ENCODE measurements at regions not wholly inside any gene's neighbourhood (a gene's known extent, or its start where the extent isn't known, plus 50 kb on each side); places are given as distances from the start of the nearest gene placed in this dataset.

DNA sequence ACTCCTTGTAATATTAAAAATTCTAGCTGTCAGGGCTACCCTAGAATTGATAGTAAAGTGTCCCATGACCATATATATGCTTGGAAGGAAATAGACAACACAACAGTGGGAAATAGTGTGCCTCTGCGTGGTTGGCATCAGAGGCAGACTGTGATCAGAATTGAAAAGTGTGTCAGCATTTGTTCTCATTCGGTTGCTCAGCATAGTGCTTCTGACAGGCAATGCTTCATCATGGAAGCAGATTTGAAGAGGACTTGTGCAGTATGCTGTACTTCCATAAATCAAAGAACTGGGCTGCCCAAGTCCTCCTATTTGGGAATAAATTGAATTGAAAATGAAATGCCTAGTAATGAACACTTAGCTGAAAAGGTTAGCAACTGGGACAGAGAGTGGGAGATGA lies 435.7 kb downstream of the DIPK2A start:
- no peak overlapping the region for H3K4me3 Mint-ChIP-seq
- H3K4me1 Mint-ChIP-seq = no peaks in the 10 kb centered on the region
- no peaks in the 10 kb centered on the region for H3K27me3 Mint-ChIP-seq
- ATAC-seq (ENCODE audit: low read depth) = no peak
- H3K36me3 Mint-ChIP-seq (ENCODE audit: low read depth) = no peaks in the 10 kb centered on the region
- POLR2A ChIA-PET = no interaction called here
- intact Hi-C loops (cut with micrococcal nuclease) = no loop called here
- CTCF ChIA-PET = no interaction called here
- no peak overlapping the region for H3K27ac Mint-ChIP-seq
- TF ChIP-seq, protein P1, sequence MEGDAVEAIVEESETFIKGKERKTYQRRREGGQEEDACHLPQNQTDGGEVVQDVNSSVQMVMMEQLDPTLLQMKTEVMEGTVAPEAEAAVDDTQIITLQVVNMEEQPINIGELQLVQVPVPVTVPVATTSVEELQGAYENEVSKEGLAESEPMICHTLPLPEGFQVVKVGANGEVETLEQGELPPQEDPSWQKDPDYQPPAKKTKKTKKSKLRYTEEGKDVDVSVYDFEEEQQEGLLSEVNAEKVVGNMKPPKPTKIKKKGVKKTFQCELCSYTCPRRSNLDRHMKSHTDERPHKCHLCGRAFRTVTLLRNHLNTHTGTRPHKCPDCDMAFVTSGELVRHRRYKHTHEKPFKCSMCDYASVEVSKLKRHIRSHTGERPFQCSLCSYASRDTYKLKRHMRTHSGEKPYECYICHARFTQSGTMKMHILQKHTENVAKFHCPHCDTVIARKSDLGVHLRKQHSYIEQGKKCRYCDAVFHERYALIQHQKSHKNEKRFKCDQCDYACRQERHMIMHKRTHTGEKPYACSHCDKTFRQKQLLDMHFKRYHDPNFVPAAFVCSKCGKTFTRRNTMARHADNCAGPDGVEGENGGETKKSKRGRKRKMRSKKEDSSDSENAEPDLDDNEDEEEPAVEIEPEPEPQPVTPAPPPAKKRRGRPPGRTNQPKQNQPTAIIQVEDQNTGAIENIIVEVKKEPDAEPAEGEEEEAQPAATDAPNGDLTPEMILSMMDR (IDR thresholded peaks at IDR 0.05) = no peak
- DNase-seq = no peak
- H3K9me3 Mint-ChIP-seq = peaks cover 2% of the 10 kb centered on the region

DNA sequence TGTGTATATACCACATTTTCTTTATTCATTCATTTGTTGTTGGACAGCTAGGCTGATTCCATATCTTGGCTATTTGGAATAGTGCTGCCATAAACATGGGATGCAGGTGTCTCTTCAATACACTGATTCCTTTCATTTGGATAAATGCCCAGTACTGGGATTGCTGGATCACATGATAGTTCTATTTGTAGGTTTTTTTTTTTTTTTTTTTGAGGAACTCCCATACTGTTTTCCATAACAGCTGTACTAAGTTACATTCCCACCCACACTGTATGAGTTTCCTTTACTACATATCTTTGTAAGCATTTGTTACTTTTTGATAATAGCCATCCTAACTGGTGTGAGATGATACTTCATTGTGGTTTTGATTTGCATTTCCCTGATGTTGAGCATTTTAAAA lies 437.7 kb downstream of the DIPK2A start:
- intact Hi-C loops (cut with micrococcal nuclease) = no loop called here
- no peaks in the 10 kb centered on the region for H3K27me3 Mint-ChIP-seq
- POLR2A ChIA-PET = no interaction called here
- TF ChIP-seq, protein P1 (IDR thresholded peaks at IDR 0.05) = no peak
- no peaks in the 10 kb centered on the region for H3K36me3 Mint-ChIP-seq (ENCODE audit: low read depth)
- peaks cover 2% of the 10 kb centered on the region for H3K9me3 Mint-ChIP-seq
- CTCF ChIA-PET = no interaction called here
- no peaks in the 10 kb centered on the region for H3K4me1 Mint-ChIP-seq
- ATAC-seq (ENCODE audit: low read depth) = no peak
- H3K27ac Mint-ChIP-seq = no peak overlapping the region
- DNase-seq = no peak
- H3K4me3 Mint-ChIP-seq = no peak overlapping the region

DNA sequence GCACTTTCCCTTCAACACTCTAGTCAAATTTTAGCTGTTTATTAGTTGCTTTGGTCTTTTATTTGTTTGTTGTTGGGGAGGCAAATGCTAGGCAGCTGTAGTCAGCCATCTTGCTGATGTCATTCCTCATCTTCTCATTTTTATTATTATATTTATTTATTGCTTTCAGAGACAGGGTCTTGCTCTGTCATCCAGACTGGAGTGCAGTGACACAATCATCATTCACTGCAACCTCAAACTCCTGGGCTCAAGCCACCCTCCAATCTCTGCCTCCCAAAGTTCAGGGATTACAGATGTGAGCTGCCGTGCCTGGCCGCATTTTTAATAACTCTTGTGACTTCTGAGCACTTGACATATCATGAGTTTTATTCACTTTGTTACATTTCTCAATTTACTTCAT lies 441.4 kb downstream of the DIPK2A start:
- CTCF ChIA-PET = no interaction called here
- Mint-ChIP-seq H3K36me3 (ENCODE audit: low read depth) (no peaks in the 10 kb centered on the region), H3K4me1 (no peaks in the 10 kb centered on the region), H3K27ac (no peak overlapping the region), H3K27me3 (no peaks in the 10 kb centered on the region), H3K4me3 (no peak overlapping the region), H3K9me3 (peaks cover 2% of the 10 kb centered on the region)
- POLR2A ChIA-PET = no interaction called here
- ATAC-seq (ENCODE audit: low read depth) (no peak), DNase-seq (no peak)
- TF ChIP-seq, protein P1 (IDR thresholded peaks at IDR 0.05) = no peak
- intact Hi-C loops (cut with micrococcal nuclease) = no loop called here

DNA sequence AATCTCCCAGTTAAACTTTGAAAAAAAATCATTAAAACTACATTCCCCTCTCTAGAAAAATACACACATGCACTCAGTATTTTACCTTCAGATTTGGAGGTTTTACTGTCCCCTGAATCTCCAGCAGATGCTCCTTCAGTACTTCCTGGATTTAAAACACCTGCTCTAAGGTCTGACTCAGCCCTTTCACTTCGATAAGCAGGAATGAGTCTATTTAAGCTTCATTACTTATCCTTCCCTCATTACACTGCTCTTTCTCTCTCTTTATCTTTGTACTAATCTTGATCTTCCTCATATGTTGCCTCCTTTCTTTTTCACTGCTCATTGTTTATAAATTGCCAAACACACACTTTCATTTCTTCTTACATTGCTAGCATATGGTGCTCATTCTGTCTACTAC lies 443.9 kb downstream of the DIPK2A start:
- POLR2A ChIA-PET = no interaction called here

DNA sequence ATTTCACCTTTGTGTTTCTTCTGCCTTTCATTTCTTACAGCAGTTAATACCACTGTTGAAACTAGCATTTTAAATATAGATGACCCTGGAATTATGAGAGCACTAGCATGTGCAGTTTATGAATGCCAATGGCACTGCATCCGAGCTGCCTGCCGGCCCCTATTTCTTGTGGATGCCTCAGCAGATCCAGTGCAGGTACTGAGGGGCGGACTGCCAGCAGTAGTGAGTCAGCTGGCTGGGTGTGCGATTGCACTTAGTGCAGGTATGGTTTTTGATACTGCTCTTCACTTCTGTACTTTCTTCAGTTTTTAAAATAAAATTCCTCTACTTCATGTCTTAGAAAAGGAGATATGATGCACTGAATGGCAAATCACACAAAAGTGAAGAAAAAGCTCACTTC lies 453.0 kb downstream of the DIPK2A start:
- H3K36me3 Mint-ChIP-seq (ENCODE audit: low read depth) = no peaks in the 10 kb centered on the region
- DNase-seq (no peak), ATAC-seq (ENCODE audit: low read depth) (no peak)
- H3K9me3 Mint-ChIP-seq = no peaks in the 10 kb centered on the region
- no peak overlapping the region for H3K4me3 Mint-ChIP-seq
- H3K27me3 Mint-ChIP-seq = no peaks in the 10 kb centered on the region
- POLR2A ChIA-PET = no interaction called here
- no peak overlapping the region for H3K27ac Mint-ChIP-seq
- no peaks in the 10 kb centered on the region for H3K4me1 Mint-ChIP-seq
- TF ChIP-seq, protein P1 (IDR thresholded peaks at IDR 0.05) = no peak
- intact Hi-C loops (cut with micrococcal nuclease) = loop anchor here (10.0 kb wide), 1 partner anchor 450 kb away; the partner anchor contains the start of gene DIPK2A
- CTCF ChIA-PET = no interaction called here

More for the DNA sequence above, 443.9 kb downstream of the DIPK2A start:
- Mint-ChIP-seq H3K36me3 (ENCODE audit: low read depth) (no peaks in the 10 kb centered on the region), H3K27me3 (no peaks in the 10 kb centered on the region), H3K27ac (no peak overlapping the region), H3K4me1 (no peaks in the 10 kb centered on the region), H3K4me3 (no peak overlapping the region), H3K9me3 (no peaks in the 10 kb centered on the region)
- intact Hi-C loops (cut with micrococcal nuclease) = no loop called here
- CTCF ChIA-PET = no interaction called here
- DNase-seq = no peak
- no peak for ATAC-seq (ENCODE audit: low read depth)
- TF ChIP-seq, protein P1 (IDR thresholded peaks at IDR 0.05) = no peak

Measured in activated B cell treated with CpG ODN at 0.5 μM for 24 hours (primary cell).